Activated T-helper 2 cell treated with anti-CD3 and anti-CD28 coated beads, Interferon-gamma antibody, Interleukin-2, Interleukin-4, amounts not matched to agents 10 μg/mL and 5 μg/mL and 100 μg/mL, durations not matched to agents 14 hours and 24 hours and 36 hours (primary cell): ENCODE measurements at regions not wholly inside any gene's neighbourhood (a gene's known extent, or its start where the extent isn't known, plus 50 kb on each side); places are given as distances from the start of the nearest gene placed in this dataset.

Experiments
- DNase-seq: peaks from one replicate; pipeline ENCODE4 v3.0.0; 2021; ENCODE audit warnings: low spot score
- H3K27ac Mint-ChIP-seq: one replicate; pipeline ENCODE4 v1.8.0; 2021; ENCODE audit warnings: mixed read lengths
- H3K27me3 Mint-ChIP-seq: one replicate; pipeline ENCODE4 v1.8.0; 2021; ENCODE audit warnings: low read depth, mixed read lengths
- H3K36me3 Mint-ChIP-seq: one replicate; pipeline ENCODE4 v1.8.0; 2021; ENCODE audit warnings: low read depth, mixed read lengths
- H3K4me1 Mint-ChIP-seq: one replicate; pipeline ENCODE4 v1.8.0; 2021; ENCODE audit warnings: low read depth, mixed read lengths
- H3K4me3 Mint-ChIP-seq: one replicate; pipeline ENCODE4 v1.8.0; 2021; ENCODE audit warnings: low read depth, mild to moderate bottlenecking, moderate library complexity, mixed read lengths
- H3K9me3 Mint-ChIP-seq: one replicate; pipeline ENCODE4 v1.8.0; 2021; ENCODE audit warnings: mixed read lengths
- intact Hi-C: fragments of 100-400 bp; cut with micrococcal nuclease; formaldehyde crosslinking; loops from one replicate; pipeline ENCODE4 v1.15.1; 2023

DNA sequence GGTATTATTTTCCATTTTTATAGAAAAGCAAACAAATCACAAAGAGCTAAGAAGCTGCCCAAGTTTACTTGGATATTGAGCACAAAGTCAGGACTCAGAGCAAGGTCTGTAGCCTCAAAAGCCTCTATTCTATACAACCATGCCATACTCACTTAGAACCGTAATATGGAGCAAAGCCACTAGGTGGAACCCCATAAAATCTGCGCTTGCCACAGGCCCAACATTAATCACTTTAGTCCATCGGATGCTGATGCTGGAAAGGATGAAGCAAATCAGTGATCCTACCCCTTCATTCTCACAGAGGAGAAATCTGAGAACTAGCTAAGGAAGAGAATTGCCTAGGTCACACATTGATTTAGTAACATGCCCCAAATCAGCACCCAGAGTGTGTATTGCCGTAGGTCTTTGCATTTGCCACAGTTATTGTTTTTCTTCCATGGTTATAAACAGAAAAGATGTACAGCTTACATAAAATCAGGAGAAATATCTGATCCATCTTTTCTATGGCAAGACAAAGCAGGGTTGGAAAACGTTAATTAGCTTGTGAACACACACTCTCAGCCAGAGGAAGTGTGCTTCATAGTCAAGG, 56.7 kb upstream of the RAB38 start:
- Mint-ChIP-seq H3K27me3 (no peaks in the 10 kb centered on the region), H3K27ac (no peak overlapping the region), H3K4me1 (no peaks in the 10 kb centered on the region), H3K9me3 (peaks cover 32% of the 10 kb centered on the region), H3K36me3 (no peaks in the 10 kb centered on the region), H3K4me3 (no peak overlapping the region)
- no peak for DNase-seq
- intact Hi-C loops: no loop called here

DNA sequence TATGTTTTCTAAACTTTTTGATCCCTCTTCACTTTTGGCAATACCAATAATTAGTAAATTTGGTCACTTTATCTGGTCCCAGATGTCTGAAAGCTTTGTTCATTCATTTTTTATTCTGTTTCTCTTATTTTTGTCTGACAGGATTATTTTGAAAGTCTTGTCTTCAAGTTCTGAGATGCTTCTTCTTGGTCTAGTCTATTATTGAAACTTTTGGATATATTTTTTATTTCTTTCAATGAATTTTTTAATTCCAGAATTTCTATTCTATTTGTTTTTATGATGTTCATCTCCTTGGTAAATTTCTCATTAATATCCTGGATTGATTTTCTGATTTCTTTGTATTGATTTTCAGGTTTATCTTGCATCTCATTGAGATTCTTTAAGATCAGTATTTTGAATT, 54.1 kb upstream of the RAB38 start:
- DNase-seq: no peak
- Mint-ChIP-seq H3K4me1 (no peaks in the 10 kb centered on the region), H3K36me3 (no peaks in the 10 kb centered on the region), H3K27me3 (no peaks in the 10 kb centered on the region), H3K9me3 (peaks cover 51% of the 10 kb centered on the region), H3K27ac (no peak overlapping the region), H3K4me3 (no peak overlapping the region)
- intact Hi-C loops: no loop called here
